Caco-2 (cell line): ENCODE measurements at regions not wholly inside any gene's neighbourhood (a gene's known extent, or its start where the extent isn't known, plus 50 kb on each side); places are given as distances from the start of the nearest gene placed in this dataset.

Experiments used
- BruUV-seq: library from RNA; stranded (reverse); fragments of 400-500 nt; replicated peaks from 2 replicates; lab custom pipeline; 2021; lab: Mats Ljungman, UMichigan
- CTCF ChIA-PET: fragments of 300-600 bp; sonication (Branson Sonifier 250); formaldehyde crosslinking; loops from one replicate; lab custom pipeline; 2022; ENCODE audit warnings: antibody characterized with exemption; lab: Charles Lee
- POLR2A ChIA-PET: fragments of 300-600 bp; sonication (Branson Sonifier 250); formaldehyde crosslinking; loops from one replicate; lab custom pipeline; 2022; ENCODE audit warnings: antibody characterized with exemption; lab: Charles Lee
- DNase-seq, 2 experiments: peaks; one replicate each; pipeline versions ENCODE4 v3.0.0 to v3.0.0-alpha.2; 2020 to 2022
- H3K27me3 ChIP-seq: replicated peaks from 2 replicates; pipeline ENCODE4 v1.6.0; 2011; ENCODE audit warnings: low read length; ENCODE audit not compliant: control insufficient read depth, insufficient read depth
- H3K36me3 ChIP-seq: 2 replicates; pipeline ENCODE4 v1.5.1; 2011; ENCODE audit warnings: low read length; ENCODE audit not compliant: control insufficient read depth, insufficient read depth
- H3K4me1 ChIP-seq: fragments of 250-450 bp; sonication (Bioruptor Pico); 2 replicates; pipeline ENCODE4 v1.5.1; 2020; ENCODE audit warnings: mild to moderate bottlenecking
- H3K4me3 ChIP-seq: 2 replicates; pipeline ENCODE4 v1.5.1; 2011; ENCODE audit warnings: low read depth, mild to moderate bottlenecking, control low read depth, low read length
- H3K9me3 ChIP-seq: fragments of 250-450 bp; sonication (Bioruptor Pico); 2 replicates; pipeline ENCODE4 v1.5.1; 2020; ENCODE audit warnings: mild to moderate bottlenecking, moderate library complexity
- H3K27ac Mint-ChIP-seq: one replicate; pipeline ENCODE4 v1.8.0; 2022; ENCODE audit warnings: mixed read lengths; ENCODE audit not compliant: unreplicated experiment
- H3K27me3 Mint-ChIP-seq: one replicate; pipeline ENCODE4 v1.8.0; 2022; ENCODE audit warnings: mixed read lengths; ENCODE audit not compliant: insufficient read depth, unreplicated experiment
- H3K36me3 Mint-ChIP-seq: one replicate; pipeline ENCODE4 v1.8.0; 2022; ENCODE audit warnings: mild to moderate bottlenecking, mixed read lengths; ENCODE audit not compliant: insufficient read depth, unreplicated experiment
- H3K4me1 Mint-ChIP-seq: one replicate; pipeline ENCODE4 v1.8.0; 2022; ENCODE audit warnings: low read depth, mixed read lengths; ENCODE audit not compliant: unreplicated experiment
- H3K4me3 Mint-ChIP-seq: one replicate; pipeline ENCODE4 v1.8.0; 2022; ENCODE audit warnings: mild to moderate bottlenecking, moderate library complexity, mixed read lengths; ENCODE audit not compliant: unreplicated experiment
- H3K9me3 Mint-ChIP-seq: one replicate; pipeline ENCODE4 v1.8.0; 2022; ENCODE audit warnings: mixed read lengths; ENCODE audit not compliant: unreplicated experiment
- intact Hi-C: fragments of 100-400 bp; cut with micrococcal nuclease; formaldehyde crosslinking; loops from one replicate; pipeline ENCODE4 v1.10.0; 2022; ENCODE audit not compliant: unreplicated experiment
- TF ChIP-seq, protein P1 (sequence below), 2 experiments: fragments of 200-600 bp in 1 of 2; IDR thresholded peaks; 1 replicate in 1 of 2; 2 replicates in 1 of 2; pipeline versions ENCODE4 v1.5.1 to v1.8.0; 2011 to 2022; ENCODE audit warnings: antibody characterized with exemption in 1 of 2, control low read depth in 1 of 2, inconsistent platforms in 1 of 2, low read depth in 1 of 2, low read length in 1 of 2, mild to moderate bottlenecking in 1 of 2, moderate library complexity in 1 of 2; ENCODE audit not compliant: insufficient read depth in 1 of 2, severe bottlenecking in 1 of 2, unreplicated experiment in 1 of 2

DNA sequence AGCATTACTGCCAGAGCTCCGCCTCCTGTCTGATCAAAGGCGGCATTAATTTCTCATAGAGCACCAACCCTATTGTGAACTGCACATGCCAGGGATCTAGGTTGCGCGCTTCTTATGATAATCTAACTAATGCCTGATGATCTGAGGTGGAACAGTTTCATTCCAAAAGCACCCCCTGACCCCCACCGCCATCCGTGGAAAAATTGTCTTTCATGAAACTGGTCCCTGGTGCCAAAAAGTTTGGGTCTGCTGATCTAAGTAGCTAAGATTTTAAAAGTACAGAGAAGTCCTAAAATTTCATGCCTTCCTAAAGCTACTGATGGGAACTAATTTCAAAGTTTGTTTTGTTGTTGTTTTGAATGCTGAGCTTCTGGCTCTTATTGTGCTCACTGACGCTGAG is 281.6 kb downstream of the PRL start:
- no peaks in the 10 kb centered on the region for H3K27me3 Mint-ChIP-seq
- no peak overlapping the region for H3K27ac Mint-ChIP-seq
- H3K9me3 Mint-ChIP-seq: no peaks in the 10 kb centered on the region
- H3K36me3 Mint-ChIP-seq: no peaks in the 10 kb centered on the region
- Histone ChIP-seq H3K27me3 (no peaks in the 10 kb centered on the region), H3K36me3 (no peaks in the 10 kb centered on the region), H3K4me1 (no peaks in the 10 kb centered on the region), H3K4me3 (no peak overlapping the region), H3K9me3 (no peaks in the 10 kb centered on the region)
- H3K4me1 Mint-ChIP-seq: no peaks in the 10 kb centered on the region
- DNase-seq: no peak
- intact Hi-C loops: no loop called here
- no peak overlapping the region for H3K4me3 Mint-ChIP-seq
- POLR2A ChIA-PET: no interaction called here
- no TSS peak for BruUV-seq
- CTCF ChIA-PET: no interaction called here
- TF ChIP-seq, protein P1, sequence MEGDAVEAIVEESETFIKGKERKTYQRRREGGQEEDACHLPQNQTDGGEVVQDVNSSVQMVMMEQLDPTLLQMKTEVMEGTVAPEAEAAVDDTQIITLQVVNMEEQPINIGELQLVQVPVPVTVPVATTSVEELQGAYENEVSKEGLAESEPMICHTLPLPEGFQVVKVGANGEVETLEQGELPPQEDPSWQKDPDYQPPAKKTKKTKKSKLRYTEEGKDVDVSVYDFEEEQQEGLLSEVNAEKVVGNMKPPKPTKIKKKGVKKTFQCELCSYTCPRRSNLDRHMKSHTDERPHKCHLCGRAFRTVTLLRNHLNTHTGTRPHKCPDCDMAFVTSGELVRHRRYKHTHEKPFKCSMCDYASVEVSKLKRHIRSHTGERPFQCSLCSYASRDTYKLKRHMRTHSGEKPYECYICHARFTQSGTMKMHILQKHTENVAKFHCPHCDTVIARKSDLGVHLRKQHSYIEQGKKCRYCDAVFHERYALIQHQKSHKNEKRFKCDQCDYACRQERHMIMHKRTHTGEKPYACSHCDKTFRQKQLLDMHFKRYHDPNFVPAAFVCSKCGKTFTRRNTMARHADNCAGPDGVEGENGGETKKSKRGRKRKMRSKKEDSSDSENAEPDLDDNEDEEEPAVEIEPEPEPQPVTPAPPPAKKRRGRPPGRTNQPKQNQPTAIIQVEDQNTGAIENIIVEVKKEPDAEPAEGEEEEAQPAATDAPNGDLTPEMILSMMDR (IDR thresholded peaks at IDR 0.05; ENCODE audit: insufficient read depth in 1 of 2, low read depth in 1 of 2, low read length in 1 of 2, severe bottlenecking in 1 of 2, unreplicated experiment in 1 of 2): no peak

DNA sequence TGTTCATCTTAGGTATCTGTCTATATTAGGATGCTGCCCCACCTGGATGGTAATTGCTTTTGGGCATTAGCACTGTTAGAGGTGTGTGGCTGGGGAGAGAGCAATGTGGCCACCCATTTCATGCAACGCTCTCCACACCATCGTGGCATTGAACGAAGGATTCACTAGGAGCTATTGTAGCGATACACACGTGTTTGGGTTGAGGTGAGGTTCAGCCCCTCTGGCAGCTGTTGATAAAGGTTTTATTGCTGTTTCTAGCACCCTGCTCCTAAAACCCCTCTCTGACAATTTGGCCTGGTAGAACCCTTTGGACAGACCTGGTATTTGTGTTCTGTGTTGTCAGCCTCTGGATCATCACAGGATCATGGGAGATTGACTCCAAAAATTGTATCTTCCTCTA is 280.9 kb downstream of the PRL start:
- CTCF ChIA-PET: no interaction called here
- no peaks in the 10 kb centered on the region for H3K36me3 ChIP-seq
- Mint-ChIP-seq H3K27ac (no peak overlapping the region), H3K4me1 (no peaks in the 10 kb centered on the region), H3K9me3 (no peaks in the 10 kb centered on the region), H3K4me3 (no peak overlapping the region), H3K27me3 (no peaks in the 10 kb centered on the region), H3K36me3 (no peaks in the 10 kb centered on the region)
- no peak for DNase-seq
- no peaks in the 10 kb centered on the region for H3K4me1 ChIP-seq
- no peaks in the 10 kb centered on the region for H3K27me3 ChIP-seq
- no TSS peak for BruUV-seq
- no peaks in the 10 kb centered on the region for H3K9me3 ChIP-seq
- H3K4me3 ChIP-seq: no peak overlapping the region
- TF ChIP-seq, protein P1 (IDR thresholded peaks at IDR 0.05; ENCODE audit: insufficient read depth in 1 of 2, low read depth in 1 of 2, low read length in 1 of 2, severe bottlenecking in 1 of 2, unreplicated experiment in 1 of 2): no peak
- intact Hi-C loops: no loop called here
- POLR2A ChIA-PET: no interaction called here

DNA sequence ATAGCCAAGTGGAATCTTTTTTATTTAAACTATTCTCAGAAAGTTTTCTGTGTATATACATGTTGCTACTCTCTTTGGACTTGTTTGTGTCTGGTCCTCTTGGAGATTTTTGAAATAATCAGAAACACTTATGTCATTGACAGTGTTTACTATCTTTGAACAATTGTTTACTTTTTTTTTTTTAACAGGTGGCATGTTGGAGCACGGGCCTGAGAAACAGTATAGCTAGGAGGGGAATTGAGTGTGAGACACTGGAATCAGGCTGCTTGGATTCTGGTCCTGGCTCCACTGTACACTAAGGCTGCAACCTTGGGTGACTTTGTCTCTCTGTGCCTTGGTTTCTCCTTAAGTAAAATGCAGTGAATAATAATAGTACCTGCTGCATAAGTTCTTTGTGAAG is 279.6 kb downstream of the PRL start:
- intact Hi-C loops: no loop called here
- Histone ChIP-seq H3K9me3 (no peaks in the 10 kb centered on the region), H3K4me1 (no peaks in the 10 kb centered on the region), H3K27me3 (no peaks in the 10 kb centered on the region), H3K36me3 (no peaks in the 10 kb centered on the region), H3K4me3 (no peak overlapping the region)
- no peaks in the 10 kb centered on the region for H3K27me3 Mint-ChIP-seq
- no TSS peak for BruUV-seq
- no peaks in the 10 kb centered on the region for H3K9me3 Mint-ChIP-seq
- ChIA-PET POLR2A (no interaction called here), CTCF (interaction anchor here (0.7 kb wide), 1 partner anchor 1458 kb away, joined by 3 read pairs; no protein-coding TSS in a partner anchor)
- H3K4me1 Mint-ChIP-seq: no peaks in the 10 kb centered on the region
- H3K36me3 Mint-ChIP-seq: no peaks in the 10 kb centered on the region
- TF ChIP-seq, protein P1 (IDR thresholded peaks at IDR 0.05; ENCODE audit: insufficient read depth in 1 of 2, low read depth in 1 of 2, low read length in 1 of 2, severe bottlenecking in 1 of 2, unreplicated experiment in 1 of 2): no peak
- H3K27ac Mint-ChIP-seq: no peak overlapping the region
- DNase-seq: no peak
- no peak overlapping the region for H3K4me3 Mint-ChIP-seq
